ENCODE measurements at regions not wholly inside any gene's neighbourhood (a gene's known extent, or its start where the extent isn't known, plus 50 kb on each side); places are given as distances from the start of the nearest gene placed in this dataset.
"Not testable (repeated sequence)": the region's sequence is repeated elsewhere in the genome, so short reads cannot be mapped to it uniquely, and the experiment has no call there.

GRCh38 chr4:177494791-177495190 lies 52.6 kb upstream of the AGA start:
- DNase-seq (ENCODE audit: low read depth in 3 of 3), result no peak

DNA sequence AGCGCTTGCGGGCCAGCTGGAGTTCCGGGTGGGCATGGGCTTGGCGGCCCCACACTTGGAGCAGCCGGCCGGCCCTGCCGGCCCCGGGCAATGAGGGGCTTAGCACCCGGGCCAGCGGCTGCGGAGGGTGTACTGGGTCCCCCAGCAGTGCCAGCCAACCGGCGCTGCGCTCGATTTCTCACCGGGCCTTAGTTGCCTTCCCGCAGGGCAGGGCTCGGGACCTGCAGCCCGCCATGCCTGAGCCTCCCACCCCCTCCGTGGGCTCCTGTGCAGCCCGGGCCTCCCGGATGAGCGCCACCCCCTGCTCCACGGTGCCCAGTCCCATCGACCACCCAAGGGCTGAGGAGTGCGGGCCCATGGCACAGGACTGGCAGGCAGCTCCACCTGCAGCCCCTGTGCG lies 53.4 kb upstream of the AGA start:
- DNase-seq (ENCODE audit: low read depth in 3 of 3), result not testable (repeated sequence)

DNA sequence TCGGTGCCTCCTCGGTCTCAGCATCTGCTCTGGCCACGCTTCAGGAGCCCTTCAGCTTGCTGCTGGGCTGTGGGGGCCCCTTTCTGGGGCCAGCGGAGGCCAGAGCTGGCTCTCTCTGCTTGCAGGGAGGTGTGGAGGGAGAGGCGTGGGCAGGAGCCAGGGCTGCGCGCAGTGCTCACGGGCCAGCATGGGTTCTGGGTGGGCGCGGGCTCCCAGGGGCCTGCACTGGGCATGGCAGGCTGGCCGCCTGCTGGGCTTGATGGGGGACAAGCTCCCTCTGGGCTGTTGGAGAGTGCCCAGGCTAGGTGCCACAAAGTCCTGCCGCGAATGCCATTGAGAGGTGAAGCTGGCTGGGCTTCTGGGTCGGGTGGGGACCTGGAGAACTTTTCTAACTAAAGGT lies 57.3 kb upstream of the AGA start:
- DNase-seq (ENCODE audit: low read depth in 3 of 3), result no peak

DNA sequence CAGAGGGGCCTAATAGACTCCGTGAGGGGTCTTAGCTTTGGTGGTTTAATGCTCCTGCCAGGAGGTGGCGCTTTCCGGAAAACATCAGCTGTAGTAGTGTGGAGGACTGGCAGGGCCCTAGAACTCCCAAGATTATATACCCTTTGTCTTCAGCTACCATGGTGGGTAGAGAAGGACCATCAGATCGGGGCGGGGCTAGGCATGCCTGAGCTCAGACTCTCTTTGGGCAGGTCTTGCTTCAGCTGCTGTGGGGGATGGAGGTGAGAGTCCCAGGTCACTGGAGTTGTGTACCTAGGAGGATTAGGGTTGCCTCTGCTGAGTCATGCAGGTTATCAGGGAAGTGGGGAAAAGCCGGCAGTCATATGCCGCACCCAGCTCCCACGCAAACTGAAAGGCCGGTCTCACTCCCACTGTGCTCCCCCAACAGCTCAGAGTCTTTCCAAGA lies 63.0 kb upstream of the AGA start:
- DNase-seq (ENCODE audit: low read depth in 3 of 3), result no peak

DNA sequence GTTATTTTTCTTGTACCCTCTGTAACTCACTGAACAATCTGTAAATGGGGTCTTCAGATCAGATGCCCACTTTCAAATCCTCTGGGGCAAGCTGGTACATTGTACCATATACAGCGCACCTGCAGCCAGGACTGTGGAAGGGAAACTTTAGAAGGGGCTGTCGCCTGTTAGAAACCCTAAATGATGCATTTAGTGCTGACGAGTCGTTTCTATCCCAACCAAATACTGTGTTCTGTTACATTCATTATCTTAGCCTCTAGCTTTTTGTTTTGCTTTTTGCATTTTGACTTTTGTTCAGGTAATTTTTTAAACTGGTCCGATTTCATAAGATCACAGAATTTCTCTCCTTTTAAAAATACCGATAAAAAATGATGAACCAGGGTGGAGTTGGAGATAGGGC lies 66.4 kb upstream of the AGA start:
- DNase-seq (ENCODE audit: low read depth in 3 of 3), result no peak

DNA sequence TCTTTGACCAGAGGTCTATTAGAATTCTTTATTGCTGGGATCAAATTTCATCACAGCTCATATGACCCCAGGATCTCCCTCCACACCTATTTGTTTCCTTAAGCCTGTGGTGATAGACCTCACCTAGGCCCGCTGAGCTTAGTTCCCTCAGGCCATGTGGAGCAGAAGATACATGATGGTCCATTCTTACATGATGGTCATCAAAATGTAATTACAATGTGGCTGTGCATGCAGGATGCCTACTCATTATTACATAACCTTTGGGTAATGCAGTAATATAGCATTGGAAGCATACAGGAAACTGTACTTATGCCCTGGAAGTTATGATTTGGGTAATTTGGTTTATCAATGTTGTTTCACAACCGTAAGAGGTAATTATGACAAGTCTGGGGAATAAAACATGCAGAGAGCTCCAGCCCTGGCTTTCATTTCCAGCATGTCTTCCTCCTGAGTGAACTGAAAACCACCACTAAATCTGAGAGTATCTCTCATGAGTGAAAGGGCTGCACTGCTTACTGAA lies 67.0 kb upstream of the AGA start:
- no peak for DNase-seq (ENCODE audit: low read depth in 3 of 3)

DNA sequence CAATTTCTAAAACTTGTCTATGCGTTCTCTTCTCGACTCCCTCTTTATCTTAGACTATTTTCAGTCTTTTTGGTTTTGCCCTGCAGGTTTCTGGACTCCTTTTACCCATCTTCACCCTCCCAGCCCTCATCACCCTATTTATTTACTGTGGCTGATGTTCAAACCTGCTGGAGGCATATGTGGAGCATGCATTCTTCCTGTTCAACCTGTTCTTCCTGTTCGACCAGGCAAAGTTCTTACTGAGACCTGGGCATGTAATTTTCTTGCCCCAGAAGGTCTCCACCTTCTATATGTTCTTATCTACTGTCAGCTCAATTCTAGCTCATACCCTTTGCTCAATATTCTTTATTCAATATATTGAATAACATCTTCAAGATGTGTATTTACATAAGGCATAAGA lies 69.4 kb upstream of the AGA start:
- no peak for DNase-seq (ENCODE audit: low read depth in 3 of 3)

- DNase-seq (ENCODE audit: low read depth in 3 of 3), result no peak
These were observed 70.4 kb upstream of the AGA start for GRCh38 chr4:177512646-177513045.

- no peak for DNase-seq (ENCODE audit: low read depth in 3 of 3)
These were observed 75.6 kb upstream of the AGA start for GRCh38 chr4:177517862-177518261.

- DNase-seq (ENCODE audit: low read depth in 3 of 3), result no peak
These were observed 77.4 kb upstream of the AGA start for GRCh38 chr4:177519481-177520260.

DNA sequence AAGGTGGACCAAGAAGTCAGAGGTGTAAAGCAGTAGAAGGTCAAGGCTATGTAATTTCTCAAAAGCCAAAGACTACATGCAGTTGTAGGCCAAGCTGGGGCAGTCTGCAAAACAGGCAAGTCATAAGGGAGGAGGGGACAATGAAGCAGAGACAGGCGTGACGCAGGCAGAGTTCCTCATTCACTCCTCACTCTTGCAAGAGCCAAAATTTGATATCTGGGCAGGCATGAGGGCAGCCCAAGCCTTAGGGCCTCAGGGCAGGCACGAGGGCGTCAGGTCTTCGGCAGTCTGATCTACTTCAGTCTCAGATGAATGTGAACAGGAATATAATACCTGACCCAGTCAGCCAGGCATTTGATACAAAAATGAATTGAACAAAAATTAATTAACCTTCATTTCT lies 86.4 kb upstream of the AGA start:
- DNase-seq (ENCODE audit: low read depth in 3 of 3), result no peak

DNA sequence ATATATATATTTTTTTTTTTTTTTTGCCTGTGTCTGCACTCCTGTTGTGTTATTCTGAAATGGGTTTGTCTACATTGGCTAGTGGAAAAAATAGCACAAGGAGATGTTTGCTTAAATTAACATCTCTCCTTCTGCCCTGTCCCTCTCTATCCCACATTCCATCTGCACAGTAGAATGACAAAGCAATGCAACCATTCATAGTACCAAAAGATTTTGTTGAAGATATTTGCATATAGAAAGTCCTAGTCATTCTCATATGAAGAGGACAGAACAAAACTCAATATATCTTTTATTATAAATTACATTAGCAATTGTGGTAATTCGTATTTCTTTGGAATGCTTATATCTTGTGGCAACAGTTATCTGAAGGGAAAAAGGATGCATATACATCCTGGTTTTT lies 88.3 kb upstream of the AGA start:
- DNase-seq (ENCODE audit: low read depth in 3 of 3), result no peak

GRCh38 chr4:177532358-177532757 lies 90.1 kb upstream of the AGA start:
- DNase-seq (ENCODE audit: low read depth in 3 of 3), result no peak

DNA sequence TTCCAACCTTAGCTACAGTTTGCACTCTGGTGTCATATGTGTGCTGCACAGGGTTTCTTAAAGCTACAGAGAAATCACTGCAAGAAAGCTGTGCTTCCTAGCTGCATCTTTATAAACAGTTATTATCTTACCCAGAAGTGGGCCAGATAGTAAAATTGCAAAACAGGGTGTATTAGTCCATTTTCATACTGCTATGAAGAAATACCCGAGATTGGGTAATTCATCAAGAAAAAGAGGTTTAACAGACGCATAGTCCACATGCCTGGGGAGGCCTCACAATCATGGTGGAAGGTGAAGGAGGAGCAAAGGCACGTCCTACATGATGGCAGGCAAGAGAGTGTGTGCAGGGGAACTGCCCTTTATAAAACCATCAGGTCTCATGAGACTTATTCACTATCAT lies 92.6 kb upstream of the AGA start:
- not testable (repeated sequence) for DNase-seq (ENCODE audit: low read depth in 3 of 3)

DNA sequence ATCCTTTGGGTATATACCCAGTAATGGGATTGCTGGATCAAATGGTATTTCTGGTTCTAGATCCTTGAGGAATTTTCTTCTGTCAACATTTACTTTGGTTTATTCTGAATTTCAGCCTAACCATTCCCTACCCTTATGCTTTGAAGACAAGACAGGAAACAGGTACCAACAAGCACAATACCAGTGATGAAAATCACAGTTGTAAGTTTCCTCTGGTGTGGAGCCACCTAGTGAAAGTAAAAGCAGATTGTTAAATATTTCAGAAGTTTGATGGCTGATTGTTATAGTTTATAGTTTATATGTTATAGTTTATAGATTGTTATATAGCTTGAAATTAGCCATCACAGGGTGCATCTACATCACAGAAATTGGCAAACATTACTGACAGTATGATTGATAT lies 104.5 kb upstream of the AGA start:
- no peak for DNase-seq (ENCODE audit: low read depth in 3 of 3)

DNA sequence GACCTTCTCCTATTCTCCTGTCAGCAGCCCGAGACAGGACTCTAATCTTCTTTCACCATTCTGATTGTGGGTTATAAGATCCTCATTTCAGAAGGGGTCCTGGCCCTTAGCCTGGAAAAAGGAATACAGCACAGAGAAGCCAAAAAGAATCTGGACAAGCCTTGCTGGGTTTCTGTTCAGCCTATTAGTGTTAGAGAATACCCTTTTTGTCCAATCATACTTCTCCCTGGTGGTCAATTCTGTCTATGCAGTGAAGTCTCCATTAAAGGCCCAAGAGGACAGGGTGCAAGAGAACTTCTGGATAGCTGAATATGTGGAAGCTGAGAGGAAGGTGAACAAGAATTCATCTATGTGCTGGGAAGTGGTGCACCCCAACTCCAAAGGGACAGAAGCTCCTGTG lies 105.7 kb upstream of the AGA start:
- DNase-seq (ENCODE audit: low read depth in 3 of 3), result no peak

DNA sequence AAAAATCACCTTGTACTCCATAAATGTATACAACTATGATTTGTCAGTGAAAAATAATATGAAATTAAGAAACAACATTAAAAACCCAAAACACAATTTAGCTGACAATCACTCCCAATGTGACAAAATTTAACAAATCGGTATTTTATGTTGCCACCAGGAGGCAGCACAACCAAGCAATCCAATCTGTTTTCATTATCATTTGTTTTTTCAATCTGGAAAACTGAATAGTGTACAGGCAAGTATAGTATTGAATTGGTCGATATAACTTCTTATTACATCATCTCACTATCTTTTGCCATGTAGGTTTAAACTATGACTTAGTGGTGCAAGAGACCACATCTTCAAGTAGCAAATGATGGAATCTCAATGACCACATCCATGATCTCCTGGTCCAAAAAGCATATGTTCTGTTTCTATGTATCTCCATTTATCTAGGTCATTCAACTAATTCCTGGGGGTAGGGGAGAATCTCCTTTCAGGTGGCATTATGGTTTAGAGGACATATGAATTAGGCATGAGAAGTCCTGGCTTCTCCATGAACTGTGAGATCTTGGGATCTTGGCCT lies 112.9 kb upstream of the AGA start:
- no peak for DNase-seq (ENCODE audit: low read depth in 3 of 3)

DNA sequence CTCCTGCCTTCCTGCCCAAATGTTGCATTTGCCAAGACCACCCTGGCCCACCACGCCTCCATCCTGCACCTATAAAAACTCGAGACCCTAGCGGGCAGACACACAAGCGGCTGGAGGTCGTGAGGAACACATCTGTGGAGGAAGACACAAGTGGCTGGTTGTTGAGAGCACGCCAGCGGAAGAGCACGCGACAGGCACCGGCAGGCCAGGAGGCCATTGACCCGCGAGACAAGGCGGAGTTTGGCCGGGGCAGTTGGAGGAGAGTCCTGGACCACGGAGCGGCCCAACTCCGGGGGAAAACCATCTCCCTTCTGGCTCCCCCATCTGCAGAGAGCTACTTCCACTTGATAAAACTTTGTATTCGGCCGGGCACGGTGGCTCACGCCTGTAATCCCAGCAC lies 115.2 kb upstream of the AGA start:
- no peak for DNase-seq (ENCODE audit: low read depth in 3 of 3)

DNA sequence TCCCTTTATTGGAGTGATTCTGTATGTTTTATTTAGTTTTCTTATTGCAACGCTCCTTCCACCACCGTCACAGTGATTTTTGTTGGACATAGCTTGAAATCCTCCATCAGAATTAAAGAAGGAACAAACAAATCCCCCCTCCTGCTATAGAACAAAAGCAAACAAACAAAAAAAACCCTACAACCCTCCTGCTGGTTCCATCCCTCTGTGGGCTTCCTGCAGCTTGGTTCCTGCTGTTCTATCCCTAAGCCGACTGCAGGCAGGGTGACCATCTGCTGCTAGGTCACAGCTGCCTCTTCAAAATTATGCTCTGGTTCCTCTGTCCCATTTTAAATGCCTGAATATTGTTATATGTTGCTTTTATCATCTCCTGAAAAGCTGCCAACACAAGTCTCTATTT lies 116.8 kb upstream of the AGA start:
- DNase-seq (ENCODE audit: low read depth in 3 of 3), result no peak

- DNase-seq (ENCODE audit: low read depth in 3 of 3), result no peak
These were observed 119.9 kb upstream of the AGA start for GRCh38 chr4:177562163-177562562.

GRCh38 chr4:177562859-177563258 lies 120.6 kb upstream of the AGA start:
- no peak for DNase-seq (ENCODE audit: low read depth in 3 of 3)

GRCh38 chr4:177566691-177567090 lies 124.5 kb upstream of the AGA start:
- DNase-seq (ENCODE audit: low read depth in 3 of 3), result no peak

GRCh38 chr4:177568931-177569330 lies 126.7 kb upstream of the AGA start:
- no peak for DNase-seq (ENCODE audit: low read depth in 3 of 3)

DNA sequence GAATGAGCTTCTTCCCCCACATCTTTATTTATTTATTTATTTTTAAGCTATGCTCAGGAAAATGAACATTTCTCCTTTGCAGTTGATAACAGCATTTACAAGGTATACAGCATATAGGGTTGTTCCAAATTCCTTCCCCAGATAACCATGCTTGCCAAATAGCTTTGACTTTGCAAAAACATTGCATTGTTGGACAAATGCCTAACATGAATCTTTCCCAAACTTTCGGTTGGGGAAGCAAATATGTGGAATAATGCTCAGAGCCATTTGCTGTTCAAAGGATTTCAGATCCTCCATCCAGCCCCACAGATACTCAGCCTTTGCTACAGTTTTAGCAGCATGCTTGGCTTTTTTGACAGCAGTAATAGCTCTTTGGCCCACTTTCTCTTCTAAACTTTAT lies 127.2 kb upstream of the AGA start:
- DNase-seq (ENCODE audit: low read depth in 3 of 3), result no peak
